ENCODE measurements at regions not wholly inside any gene's neighbourhood (a gene's known extent, or its start where the extent isn't known, plus 50 kb on each side); places are given as distances from the start of the nearest gene placed in this dataset.

GRCh38 chr5:165714598-165714997, 2209.2 kb downstream of the MAT2B start:
- H3K4me3 ChIP-seq (ENCODE audit: low read depth, low read length) = no peak overlapping the region
- DNase-seq (ENCODE audit: low read depth) = no peak
- no peak for TF ChIP-seq CTCF (IDR thresholded peaks at IDR 0.05; ENCODE audit: control insufficient read depth, extremely low read depth, insufficient read depth)

GRCh38 chr5:165720901-165721300, 2215.5 kb downstream of the MAT2B start:
- DNase-seq (ENCODE audit: low read depth) = no peak
- TF ChIP-seq CTCF (IDR thresholded peaks at IDR 0.05; ENCODE audit: control insufficient read depth, extremely low read depth, insufficient read depth) = no peak
- no peak overlapping the region for H3K4me3 ChIP-seq (ENCODE audit: low read depth, low read length)

- no peak for TF ChIP-seq CTCF (IDR thresholded peaks at IDR 0.05; ENCODE audit: control insufficient read depth, extremely low read depth, insufficient read depth)
- no peak overlapping the region for H3K4me3 ChIP-seq (ENCODE audit: low read depth, low read length)
- DNase-seq (ENCODE audit: low read depth) = no peak
Measured at GRCh38 chr5:165722401-165722800, 2217.0 kb downstream of the MAT2B start.

- no peak for DNase-seq (ENCODE audit: low read depth)
- H3K4me3 ChIP-seq (ENCODE audit: low read depth, low read length) = no peak overlapping the region
- TF ChIP-seq CTCF (IDR thresholded peaks at IDR 0.05; ENCODE audit: control insufficient read depth, extremely low read depth, insufficient read depth) = no peak
Measured at GRCh38 chr5:165723931-165724330, 2218.5 kb downstream of the MAT2B start.

GRCh38 chr5:165728425-165728824, 2223.0 kb downstream of the MAT2B start:
- no peak overlapping the region for H3K4me3 ChIP-seq (ENCODE audit: low read depth, low read length)
- DNase-seq (ENCODE audit: low read depth) = no peak
- TF ChIP-seq CTCF (IDR thresholded peaks at IDR 0.05; ENCODE audit: control insufficient read depth, extremely low read depth, insufficient read depth) = no peak

GRCh38 chr5:165735388-165735787, 2230.0 kb downstream of the MAT2B start:
- no peak for TF ChIP-seq CTCF (IDR thresholded peaks at IDR 0.05; ENCODE audit: control insufficient read depth, extremely low read depth, insufficient read depth)

GRCh38 chr5:165739079-165739741, 2233.8 kb downstream of the MAT2B start:
- no peak for TF ChIP-seq CTCF (IDR thresholded peaks at IDR 0.05; ENCODE audit: control insufficient read depth, extremely low read depth, insufficient read depth)
- H3K4me3 ChIP-seq (ENCODE audit: low read depth, low read length) = no peak overlapping the region
- DNase-seq (ENCODE audit: low read depth) = no peak

More at GRCh38 chr5:165735388-165735787, 2230.0 kb downstream of the MAT2B start:
- no peak overlapping the region for H3K4me3 ChIP-seq (ENCODE audit: low read depth, low read length)
- DNase-seq (ENCODE audit: low read depth) = no peak

Measured in LNCaP clone FGC (cell line).